GM23338 (cell line): ENCODE measurements at regions not wholly inside any gene's neighbourhood (a gene's known extent, or its start where the extent isn't known, plus 50 kb on each side); places are given as distances from the start of the nearest gene placed in this dataset.

Experiments used
- ATAC-seq: fragments of 200-7000 bp; cut with Tn5 transposase; 3 replicates; pipeline ENCODE4 v1.9.1; 2020
- DNase-seq: peaks from one replicate; pipeline ENCODE4 v3.0.0-alpha.2; 2015; ENCODE audit warnings: low spot score
- H2AFZ ChIP-seq: fragments of 200-600 bp; sonication (generic); 2 replicates; pipeline ENCODE4 v1.8.0; 2016; ENCODE audit warnings: antibody characterized with exemption, mild to moderate bottlenecking, moderate library complexity
- H3F3A ChIP-seq: fragments of 200-600 bp; sonication (generic); replicated peaks from 2 replicates; pipeline ENCODE4 v1.8.0; 2017; ENCODE audit warnings: antibody characterized with exemption, mixed run types, low read depth
- H3K27ac ChIP-seq: fragments of 200-600 bp; sonication (generic); 2 replicates; pipeline ENCODE4 v1.6.1; 2016; ENCODE audit warnings: low read depth
- H3K27me3 ChIP-seq: fragments of 200-600 bp; sonication (generic); 2 replicates; pipeline ENCODE4 v1.8.0; 2016; ENCODE audit warnings: mild to moderate bottlenecking, mixed run types, moderate library complexity; ENCODE audit not compliant: insufficient read depth
- H3K36me3 ChIP-seq: fragments of 200-600 bp; sonication (generic); 2 replicates; pipeline ENCODE4 v1.8.0; 2016; ENCODE audit warnings: mild to moderate bottlenecking; ENCODE audit not compliant: insufficient read depth
- H3K4me1 ChIP-seq: fragments of 200-600 bp; sonication (generic); 2 replicates; pipeline ENCODE4 v1.8.0; 2016; ENCODE audit warnings: mild to moderate bottlenecking, moderate library complexity; ENCODE audit not compliant: insufficient read depth
- H3K4me2 ChIP-seq: fragments of 200-600 bp; sonication (generic); 2 replicates; pipeline ENCODE4 v1.7.1; 2017; ENCODE audit warnings: mixed run types
- H3K4me3 ChIP-seq: fragments of 200-600 bp; sonication (generic); 2 replicates; pipeline ENCODE4 v1.6.1; 2016; ENCODE audit warnings: mixed run types
- H3K79me2 ChIP-seq: fragments of 200-600 bp; sonication (generic); replicated peaks from 2 replicates; pipeline ENCODE4 v1.8.0; 2017; ENCODE audit warnings: mild to moderate bottlenecking; ENCODE audit not compliant: insufficient read depth
- H3K9me2 ChIP-seq: fragments of 200-600 bp; sonication (generic); 2 replicates; pipeline ENCODE4 v1.8.0; 2017; ENCODE audit not compliant: insufficient read depth
- H4K20me1 ChIP-seq: fragments of 200-600 bp; sonication (generic); replicated peaks from 2 replicates; pipeline ENCODE4 v1.8.0; 2017; ENCODE audit warnings: mild to moderate bottlenecking; ENCODE audit not compliant: insufficient read depth
- H3K27ac Mint-ChIP-seq: 2 replicates; pipeline ENCODE4 v1.8.0; 2020; ENCODE audit warnings: inconsistent platforms, mild to moderate bottlenecking, moderate library complexity, mixed read lengths
- H3K27me3 Mint-ChIP-seq: 3 replicates; pipeline ENCODE4 v1.8.0; 2022; ENCODE audit warnings: low read depth, mild to moderate bottlenecking, moderate library complexity, mixed read lengths, inconsistent platforms; ENCODE audit not compliant: insufficient read depth, poor library complexity
- H3K36me3 Mint-ChIP-seq: 3 replicates; pipeline ENCODE4 v1.8.0; 2021; ENCODE audit warnings: low read depth, mild to moderate bottlenecking, inconsistent platforms, moderate library complexity, mixed read lengths
- H3K4me1 Mint-ChIP-seq: 3 replicates; pipeline ENCODE4 v1.8.0; 2020; ENCODE audit warnings: mild to moderate bottlenecking, inconsistent platforms, mixed read lengths
- H3K4me3 Mint-ChIP-seq: 3 replicates; pipeline ENCODE4 v1.8.0; 2021; ENCODE audit warnings: moderate library complexity, mild to moderate bottlenecking, inconsistent platforms, mixed read lengths
- H3K9me3 Mint-ChIP-seq: 3 replicates; pipeline ENCODE4 v1.8.0; 2020; ENCODE audit warnings: moderate library complexity, mild to moderate bottlenecking, inconsistent platforms, mixed read lengths
- CREB1 ChIP-seq: fragments of 250-450 bp; sonication (Bioruptor Pico); IDR thresholded peaks from 2 replicates; pipeline ENCODE4 v1.5.0; 2020; ENCODE audit warnings: low read depth, mild to moderate bottlenecking, moderate library complexity
- EZH2 ChIP-seq: fragments of 200-600 bp; sonication (generic); IDR thresholded peaks from one replicate; pipeline ENCODE4 v1.8.0; 2017; ENCODE audit warnings: antibody characterized with exemption, mild to moderate bottlenecking, low read depth; ENCODE audit not compliant: unreplicated experiment
- EZH2phosphoT487 ChIP-seq: fragments of 200-600 bp; sonication (generic); IDR thresholded peaks from one replicate; pipeline ENCODE4 v1.8.1; 2018; ENCODE audit warnings: antibody characterized with exemption; ENCODE audit not compliant: unreplicated experiment
- JUNB ChIP-seq: IDR thresholded peaks from one replicate; pipeline ENCODE4 v1.6.1; 2016; ENCODE audit warnings: antibody characterized with exemption; ENCODE audit not compliant: unreplicated experiment
- NANOG ChIP-seq: IDR thresholded peaks from 2 replicates; pipeline ENCODE4 v1.6.1; 2016; ENCODE audit warnings: antibody characterized with exemption, borderline replicate concordance
- POLR2AphosphoS5 ChIP-seq: IDR thresholded peaks from 2 replicates; pipeline ENCODE4 v1.6.1; 2016; ENCODE audit warnings: antibody characterized with exemption, low read depth
- STAT1 ChIP-seq: IDR thresholded peaks from one replicate; pipeline ENCODE4 v1.6.1; 2016; ENCODE audit warnings: antibody characterized with exemption; ENCODE audit not compliant: unreplicated experiment
- ZNF114 ChIP-seq: fragments of 250-450 bp; sonication (Bioruptor Pico); IDR thresholded peaks from 2 replicates; pipeline ENCODE4 v1.5.0; 2020; ENCODE audit warnings: mild to moderate bottlenecking, moderate library complexity
- ZNF331 ChIP-seq: fragments of 250-450 bp; sonication (Bioruptor Pico); IDR thresholded peaks from 2 replicates; pipeline ENCODE4 v1.5.0; 2020; ENCODE audit warnings: low read depth, mild to moderate bottlenecking, moderate library complexity
- TF ChIP-seq, protein P1 (sequence below): IDR thresholded peaks from one replicate; pipeline ENCODE4 v1.6.1; 2018; ENCODE audit warnings: antibody characterized with exemption; ENCODE audit not compliant: unreplicated experiment
- TF ChIP-seq, protein P2 (sequence below): fragments of 250-450 bp; sonication (Bioruptor Pico); IDR thresholded peaks from 2 replicates; pipeline ENCODE4 v1.5.0; 2020; ENCODE audit warnings: mild to moderate bottlenecking, moderate library complexity
- TF ChIP-seq, protein P3 (sequence below), 2 experiments: fragments of 200-600 bp in 1 of 2; sonication (generic) in 1 of 2; conservative IDR thresholded peaks; 2 replicates each; pipeline versions ENCODE4 v1.5.1 to v1.6.1; 2016 to 2017; ENCODE audit warnings: antibody characterized with exemption in 2 of 2, low read depth in 2 of 2, mild to moderate bottlenecking in 2 of 2, moderate library complexity in 1 of 2
- TF ChIP-seq, protein P4 (sequence below): IDR thresholded peaks from 2 replicates; pipeline ENCODE4 v1.6.1; 2016; ENCODE audit warnings: antibody characterized with exemption

DNA sequence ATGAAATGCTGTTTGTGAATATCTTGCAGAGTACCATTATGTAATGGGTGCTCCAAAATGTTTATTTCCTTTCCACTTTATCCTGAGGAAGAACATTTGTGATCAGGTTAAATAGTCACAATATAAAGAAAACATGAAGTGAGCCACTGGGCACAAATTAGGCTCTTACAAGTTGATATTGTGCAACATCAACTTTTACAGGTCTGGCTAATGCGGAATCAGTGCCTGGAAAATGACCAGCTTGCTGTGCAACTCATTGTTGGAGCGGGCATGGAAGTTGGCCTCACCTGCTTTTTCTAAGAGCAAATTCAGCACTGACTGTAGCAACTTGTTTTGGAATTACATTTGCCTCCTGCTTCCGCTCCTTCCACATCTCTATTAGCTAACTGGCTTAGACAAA, 216.9 kb upstream of the PLPPR1 start:
- H3K9me2 ChIP-seq: no peaks in the 10 kb centered on the region; the same call in 1 of the 2 replicates
- no peak overlapping the region for H3K27ac ChIP-seq
- Mint-ChIP-seq H3K4me3 (no peak overlapping the region), H3K27ac (no peak overlapping the region), H3K4me1 (no peaks in the 10 kb centered on the region), H3K9me3 (peaks cover 18% of the 10 kb centered on the region), H3K27me3 (no peaks in the 10 kb centered on the region), H3K36me3 (peaks cover 11% of the 10 kb centered on the region)
- no peaks in the 10 kb centered on the region for H3K36me3 ChIP-seq
- ATAC-seq (no peak), DNase-seq (no peak)
- no peak overlapping the region for H3K4me3 ChIP-seq
- H3K4me1 ChIP-seq: no peaks in the 10 kb centered on the region
- H2AFZ ChIP-seq: no peak overlapping the region
- no peaks in the 10 kb centered on the region for H4K20me1 ChIP-seq
- no peak for TF ChIP-seq ZNF114 (CRISPR knock-in tag)
- TF ChIP-seq, protein P1, sequence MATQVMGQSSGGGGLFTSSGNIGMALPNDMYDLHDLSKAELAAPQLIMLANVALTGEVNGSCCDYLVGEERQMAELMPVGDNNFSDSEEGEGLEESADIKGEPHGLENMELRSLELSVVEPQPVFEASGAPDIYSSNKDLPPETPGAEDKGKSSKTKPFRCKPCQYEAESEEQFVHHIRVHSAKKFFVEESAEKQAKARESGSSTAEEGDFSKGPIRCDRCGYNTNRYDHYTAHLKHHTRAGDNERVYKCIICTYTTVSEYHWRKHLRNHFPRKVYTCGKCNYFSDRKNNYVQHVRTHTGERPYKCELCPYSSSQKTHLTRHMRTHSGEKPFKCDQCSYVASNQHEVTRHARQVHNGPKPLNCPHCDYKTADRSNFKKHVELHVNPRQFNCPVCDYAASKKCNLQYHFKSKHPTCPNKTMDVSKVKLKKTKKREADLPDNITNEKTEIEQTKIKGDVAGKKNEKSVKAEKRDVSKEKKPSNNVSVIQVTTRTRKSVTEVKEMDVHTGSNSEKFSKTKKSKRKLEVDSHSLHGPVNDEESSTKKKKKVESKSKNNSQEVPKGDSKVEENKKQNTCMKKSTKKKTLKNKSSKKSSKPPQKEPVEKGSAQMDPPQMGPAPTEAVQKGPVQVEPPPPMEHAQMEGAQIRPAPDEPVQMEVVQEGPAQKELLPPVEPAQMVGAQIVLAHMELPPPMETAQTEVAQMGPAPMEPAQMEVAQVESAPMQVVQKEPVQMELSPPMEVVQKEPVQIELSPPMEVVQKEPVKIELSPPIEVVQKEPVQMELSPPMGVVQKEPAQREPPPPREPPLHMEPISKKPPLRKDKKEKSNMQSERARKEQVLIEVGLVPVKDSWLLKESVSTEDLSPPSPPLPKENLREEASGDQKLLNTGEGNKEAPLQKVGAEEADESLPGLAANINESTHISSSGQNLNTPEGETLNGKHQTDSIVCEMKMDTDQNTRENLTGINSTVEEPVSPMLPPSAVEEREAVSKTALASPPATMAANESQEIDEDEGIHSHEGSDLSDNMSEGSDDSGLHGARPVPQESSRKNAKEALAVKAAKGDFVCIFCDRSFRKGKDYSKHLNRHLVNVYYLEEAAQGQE: no peak
- TF ChIP-seq NANOG: no peak
- TF ChIP-seq ZNF331 (CRISPR knock-in tag): no peak
- TF ChIP-seq, protein P2, sequence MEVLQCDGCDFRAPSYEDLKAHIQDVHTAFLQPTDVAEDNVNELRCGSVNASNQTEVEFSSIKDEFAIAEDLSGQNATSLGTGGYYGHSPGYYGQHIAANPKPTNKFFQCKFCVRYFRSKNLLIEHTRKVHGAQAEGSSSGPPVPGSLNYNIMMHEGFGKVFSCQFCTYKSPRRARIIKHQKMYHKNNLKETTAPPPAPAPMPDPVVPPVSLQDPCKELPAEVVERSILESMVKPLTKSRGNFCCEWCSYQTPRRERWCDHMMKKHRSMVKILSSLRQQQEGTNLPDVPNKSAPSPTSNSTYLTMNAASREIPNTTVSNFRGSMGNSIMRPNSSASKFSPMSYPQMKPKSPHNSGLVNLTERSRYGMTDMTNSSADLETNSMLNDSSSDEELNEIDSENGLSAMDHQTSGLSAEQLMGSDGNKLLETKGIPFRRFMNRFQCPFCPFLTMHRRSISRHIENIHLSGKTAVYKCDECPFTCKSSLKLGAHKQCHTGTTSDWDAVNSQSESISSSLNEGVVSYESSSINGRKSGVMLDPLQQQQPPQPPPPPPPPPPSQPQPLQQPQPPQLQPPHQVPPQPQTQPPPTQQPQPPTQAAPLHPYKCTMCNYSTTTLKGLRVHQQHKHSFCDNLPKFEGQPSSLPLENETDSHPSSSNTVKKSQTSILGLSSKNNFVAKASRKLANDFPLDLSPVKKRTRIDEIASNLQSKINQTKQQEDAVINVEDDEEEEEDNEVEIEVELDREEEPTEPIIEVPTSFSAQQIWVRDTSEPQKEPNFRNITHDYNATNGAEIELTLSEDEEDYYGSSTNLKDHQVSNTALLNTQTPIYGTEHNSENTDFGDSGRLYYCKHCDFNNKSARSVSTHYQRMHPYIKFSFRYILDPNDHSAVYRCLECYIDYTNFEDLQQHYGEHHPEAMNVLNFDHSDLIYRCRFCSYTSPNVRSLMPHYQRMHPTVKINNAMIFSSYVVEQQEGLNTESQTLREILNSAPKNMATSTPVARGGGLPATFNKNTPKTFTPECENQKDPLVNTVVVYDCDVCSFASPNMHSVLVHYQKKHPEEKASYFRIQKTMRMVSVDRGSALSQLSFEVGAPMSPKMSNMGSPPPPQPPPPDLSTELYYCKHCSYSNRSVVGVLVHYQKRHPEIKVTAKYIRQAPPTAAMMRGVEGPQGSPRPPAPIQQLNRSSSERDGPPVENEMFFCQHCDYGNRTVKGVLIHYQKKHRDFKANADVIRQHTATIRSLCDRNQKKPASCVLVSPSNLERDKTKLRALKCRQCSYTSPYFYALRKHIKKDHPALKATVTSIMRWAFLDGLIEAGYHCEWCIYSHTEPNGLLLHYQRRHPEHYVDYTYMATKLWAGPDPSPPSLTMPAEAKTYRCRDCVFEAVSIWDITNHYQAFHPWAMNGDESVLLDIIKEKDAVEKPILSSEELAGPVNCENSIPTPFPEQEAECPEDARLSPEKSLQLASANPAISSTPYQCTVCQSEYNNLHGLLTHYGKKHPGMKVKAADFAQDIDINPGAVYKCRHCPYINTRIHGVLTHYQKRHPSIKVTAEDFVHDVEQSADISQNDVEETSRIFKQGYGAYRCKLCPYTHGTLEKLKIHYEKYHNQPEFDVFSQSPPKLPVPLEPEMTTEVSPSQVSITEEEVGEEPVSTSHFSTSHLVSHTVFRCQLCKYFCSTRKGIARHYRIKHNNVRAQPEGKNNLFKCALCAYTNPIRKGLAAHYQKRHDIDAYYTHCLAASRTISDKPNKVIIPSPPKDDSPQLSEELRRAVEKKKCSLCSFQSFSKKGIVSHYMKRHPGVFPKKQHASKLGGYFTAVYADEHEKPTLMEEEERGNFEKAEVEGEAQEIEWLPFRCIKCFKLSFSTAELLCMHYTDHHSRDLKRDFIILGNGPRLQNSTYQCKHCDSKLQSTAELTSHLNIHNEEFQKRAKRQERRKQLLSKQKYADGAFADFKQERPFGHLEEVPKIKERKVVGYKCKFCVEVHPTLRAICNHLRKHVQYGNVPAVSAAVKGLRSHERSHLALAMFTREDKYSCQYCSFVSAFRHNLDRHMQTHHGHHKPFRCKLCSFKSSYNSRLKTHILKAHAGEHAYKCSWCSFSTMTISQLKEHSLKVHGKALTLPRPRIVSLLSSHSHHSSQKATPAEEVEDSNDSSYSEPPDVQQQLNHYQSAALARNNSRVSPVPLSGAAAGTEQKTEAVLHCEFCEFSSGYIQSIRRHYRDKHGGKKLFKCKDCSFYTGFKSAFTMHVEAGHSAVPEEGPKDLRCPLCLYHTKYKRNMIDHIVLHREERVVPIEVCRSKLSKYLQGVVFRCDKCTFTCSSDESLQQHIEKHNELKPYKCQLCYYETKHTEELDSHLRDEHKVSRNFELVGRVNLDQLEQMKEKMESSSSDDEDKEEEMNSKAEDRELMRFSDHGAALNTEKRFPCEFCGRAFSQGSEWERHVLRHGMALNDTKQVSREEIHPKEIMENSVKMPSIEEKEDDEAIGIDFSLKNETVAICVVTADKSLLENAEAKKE: no peak
- TF ChIP-seq STAT1: no peak
- no peak for TF ChIP-seq EZH2
- TF ChIP-seq JUNB: no peak
- no peak for TF ChIP-seq EZH2phosphoT487
- TF ChIP-seq POLR2AphosphoS5: no peak
- TF ChIP-seq, protein P3, sequence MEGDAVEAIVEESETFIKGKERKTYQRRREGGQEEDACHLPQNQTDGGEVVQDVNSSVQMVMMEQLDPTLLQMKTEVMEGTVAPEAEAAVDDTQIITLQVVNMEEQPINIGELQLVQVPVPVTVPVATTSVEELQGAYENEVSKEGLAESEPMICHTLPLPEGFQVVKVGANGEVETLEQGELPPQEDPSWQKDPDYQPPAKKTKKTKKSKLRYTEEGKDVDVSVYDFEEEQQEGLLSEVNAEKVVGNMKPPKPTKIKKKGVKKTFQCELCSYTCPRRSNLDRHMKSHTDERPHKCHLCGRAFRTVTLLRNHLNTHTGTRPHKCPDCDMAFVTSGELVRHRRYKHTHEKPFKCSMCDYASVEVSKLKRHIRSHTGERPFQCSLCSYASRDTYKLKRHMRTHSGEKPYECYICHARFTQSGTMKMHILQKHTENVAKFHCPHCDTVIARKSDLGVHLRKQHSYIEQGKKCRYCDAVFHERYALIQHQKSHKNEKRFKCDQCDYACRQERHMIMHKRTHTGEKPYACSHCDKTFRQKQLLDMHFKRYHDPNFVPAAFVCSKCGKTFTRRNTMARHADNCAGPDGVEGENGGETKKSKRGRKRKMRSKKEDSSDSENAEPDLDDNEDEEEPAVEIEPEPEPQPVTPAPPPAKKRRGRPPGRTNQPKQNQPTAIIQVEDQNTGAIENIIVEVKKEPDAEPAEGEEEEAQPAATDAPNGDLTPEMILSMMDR (conservative IDR thresholded peaks at IDR 0.05; ENCODE audit: low read depth in 2 of 2): no peak
- no peak for TF ChIP-seq CREB1 (CRISPR knock-in tag)
- TF ChIP-seq, protein P4, sequence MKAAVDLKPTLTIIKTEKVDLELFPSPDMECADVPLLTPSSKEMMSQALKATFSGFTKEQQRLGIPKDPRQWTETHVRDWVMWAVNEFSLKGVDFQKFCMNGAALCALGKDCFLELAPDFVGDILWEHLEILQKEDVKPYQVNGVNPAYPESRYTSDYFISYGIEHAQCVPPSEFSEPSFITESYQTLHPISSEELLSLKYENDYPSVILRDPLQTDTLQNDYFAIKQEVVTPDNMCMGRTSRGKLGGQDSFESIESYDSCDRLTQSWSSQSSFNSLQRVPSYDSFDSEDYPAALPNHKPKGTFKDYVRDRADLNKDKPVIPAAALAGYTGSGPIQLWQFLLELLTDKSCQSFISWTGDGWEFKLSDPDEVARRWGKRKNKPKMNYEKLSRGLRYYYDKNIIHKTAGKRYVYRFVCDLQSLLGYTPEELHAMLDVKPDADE: no peak
- H3K27me3 ChIP-seq: no peaks in the 10 kb centered on the region
- H3K79me2 ChIP-seq: no peaks in the 10 kb centered on the region
- H3F3A ChIP-seq: no peaks in the 10 kb centered on the region
- no peak overlapping the region for H3K4me2 ChIP-seq
